ENCODE measurements at regions not wholly inside any gene's neighbourhood (a gene's known extent, or its start where the extent isn't known, plus 50 kb on each side); places are given as distances from the start of the nearest gene placed in this dataset.
"Not testable (repeated sequence)": the region's sequence is repeated elsewhere in the genome, so short reads cannot be mapped to it uniquely, and the experiment has no call there.

GRCh38 chr5:40112875-40113274, 566.8 kb upstream of the PTGER4 start:
- no peak for DNase-seq

- not testable (repeated sequence) for DNase-seq
Observed at GRCh38 chr5:40111036-40111435, 568.7 kb upstream of the PTGER4 start.

- DNase-seq: not testable (repeated sequence)
Observed at GRCh38 chr5:40108764-40109390, 570.8 kb upstream of the PTGER4 start.

GRCh38 chr5:40107786-40108185, 571.9 kb upstream of the PTGER4 start:
- DNase-seq: not testable (repeated sequence)

- no peak for DNase-seq
Observed at GRCh38 chr5:40106847-40107246, 572.9 kb upstream of the PTGER4 start.

GRCh38 chr5:40098313-40098712, 581.4 kb upstream of the PTGER4 start:
- DNase-seq: no peak

GRCh38 chr5:40093550-40093949, 586.2 kb upstream of the PTGER4 start:
- DNase-seq: no peak

GRCh38 chr5:40089269-40089668, 590.4 kb upstream of the PTGER4 start:
- DNase-seq: no peak

- DNase-seq: no peak
Observed at GRCh38 chr5:40084614-40085013, 595.1 kb upstream of the PTGER4 start.

- no peak for DNase-seq
Observed at GRCh38 chr5:40082313-40082712, 597.4 kb upstream of the PTGER4 start.

GRCh38 chr5:40080191-40080590, 599.5 kb upstream of the PTGER4 start:
- no peak for DNase-seq

GRCh38 chr5:40078898-40079575, 600.7 kb upstream of the PTGER4 start:
- no peak for DNase-seq

GRCh38 chr5:40074826-40075225, 604.9 kb upstream of the PTGER4 start:
- no peak for DNase-seq

GRCh38 chr5:40073927-40074326, 605.8 kb upstream of the PTGER4 start:
- no peak for DNase-seq

GRCh38 chr5:40071870-40072269, 607.8 kb upstream of the PTGER4 start:
- DNase-seq: no peak

GRCh38 chr5:40066616-40067015, 613.1 kb upstream of the PTGER4 start:
- no peak for DNase-seq

GRCh38 chr5:40052808-40053207, 626.9 kb upstream of the PTGER4 start:
- DNase-seq: no peak

GRCh38 chr5:40046792-40047191, 622.0 kb upstream of the DAB2 start:
- no peak for DNase-seq

- DNase-seq: no peak
Observed at GRCh38 chr5:40045429-40045828, 620.6 kb upstream of the DAB2 start.

GRCh38 chr5:40043916-40044315, 619.1 kb upstream of the DAB2 start:
- DNase-seq: no peak

GRCh38 chr5:40041452-40041851, 616.7 kb upstream of the DAB2 start:
- DNase-seq: no peak

- no peak for DNase-seq
Observed at GRCh38 chr5:40037713-40038112, 612.9 kb upstream of the DAB2 start.

- DNase-seq: no peak
Observed at GRCh38 chr5:40034441-40034840, 609.7 kb upstream of the DAB2 start.

GRCh38 chr5:40033411-40033810, 608.6 kb upstream of the DAB2 start:
- DNase-seq: peak in 1 of 6 experiments; percentile 6

GRCh38 chr5:40033009-40033408, 608.2 kb upstream of the DAB2 start:
- no peak for DNase-seq
